Liver (tissue), 8 donors: ENCODE measurements at regions not wholly inside any gene's neighbourhood (a gene's known extent, or its start where the extent isn't known, plus 50 kb on each side); places are given as distances from the start of the nearest gene placed in this dataset.

Experiments
- DNase-seq: peaks from one replicate; pipeline ENCODE4 v3.0.0-alpha.2; 2017; ENCODE audit warnings: low spot score
- H3K27ac ChIP-seq, 2 donors: one replicate each; pipeline ENCODE4 v1.7.0; 2013; ENCODE audit warnings: inconsistent platforms in 2 of 2, low read length in 2 of 2, control low read depth in 1 of 2, low read depth in 1 of 2, mild to moderate bottlenecking in 1 of 2
- H3K27me3 ChIP-seq, 4 donors: one replicate each; pipeline versions ENCODE4 v1.6.1 to v1.7.0; 2013; ENCODE audit warnings: low read length in 3 of 4, inconsistent platforms in 1 of 4, mild to moderate bottlenecking in 1 of 4, moderate library complexity in 1 of 4; ENCODE audit not compliant: control insufficient read depth in 4 of 4, insufficient read depth in 4 of 4
- H3K36me3 ChIP-seq, 4 donors: one replicate each; pipeline versions ENCODE4 v1.6.1 to v1.7.0; 2013; ENCODE audit warnings: low read length in 3 of 4, mild to moderate bottlenecking in 3 of 4, low read depth in 1 of 4, moderate library complexity in 1 of 4; ENCODE audit not compliant: control insufficient read depth in 4 of 4, insufficient read depth in 3 of 4
- H3K4me1 ChIP-seq, 4 donors: one replicate each; pipeline versions ENCODE4 v1.6.1 to v1.7.0; 2013; ENCODE audit warnings: low read length in 3 of 4, mild to moderate bottlenecking in 3 of 4, moderate library complexity in 1 of 4; ENCODE audit not compliant: control insufficient read depth in 4 of 4, insufficient read depth in 4 of 4
- H3K4me3 ChIP-seq, 3 donors: one replicate each; pipeline versions ENCODE4 v1.6.1 to v1.7.0; 2013; ENCODE audit warnings: low read length in 3 of 3, control low read depth in 1 of 3, low read depth in 1 of 3, mild to moderate bottlenecking in 1 of 3
- H3K9ac ChIP-seq, 2 donors: one replicate each; pipeline ENCODE4 v1.7.0; 2013; ENCODE audit warnings: low read length in 2 of 2, mild to moderate bottlenecking in 2 of 2, moderate library complexity in 2 of 2, control low read depth in 1 of 2, low read depth in 1 of 2
- H3K9me3 ChIP-seq, 4 donors: one replicate each; pipeline versions ENCODE4 v1.6.1 to v1.7.0; 2013; ENCODE audit warnings: low read length in 3 of 4; ENCODE audit not compliant: control insufficient read depth in 4 of 4
- ATF3 ChIP-seq: IDR thresholded peaks from 2 replicates; pipeline ENCODE4 v1.6.1; 2016; ENCODE audit warnings: antibody characterized with exemption
- FOXA1 ChIP-seq: IDR thresholded peaks from 2 replicates; pipeline ENCODE4 v1.6.1; 2016; ENCODE audit warnings: antibody characterized with exemption
- FOXA2 ChIP-seq: IDR thresholded peaks from 2 replicates; pipeline ENCODE4 v1.6.1; 2016; ENCODE audit warnings: antibody characterized with exemption
- GABPA ChIP-seq, 2 donors: IDR thresholded peaks in 1 of 2; conservative IDR thresholded peaks in 1 of 2; 2 replicates each; pipeline ENCODE4 v1.6.1; 2016; ENCODE audit warnings: antibody characterized with exemption in 2 of 2, mild to moderate bottlenecking in 1 of 2, moderate library complexity in 1 of 2
- HNF4A ChIP-seq, 2 donors: conservative IDR thresholded peaks; 2 replicates each; pipeline ENCODE4 v1.6.1; 2016; ENCODE audit warnings: antibody characterized with exemption in 2 of 2, mild to moderate bottlenecking in 2 of 2
- HNF4G ChIP-seq: IDR thresholded peaks from 2 replicates; pipeline ENCODE4 v1.6.1; 2016; ENCODE audit warnings: antibody characterized with exemption
- JUND ChIP-seq, 2 donors: IDR thresholded peaks; 2 replicates each; pipeline ENCODE4 v1.6.1; 2016; ENCODE audit warnings: antibody characterized with exemption in 2 of 2
- NR2F2 ChIP-seq: IDR thresholded peaks from 2 replicates; pipeline ENCODE4 v1.6.1; 2016; ENCODE audit warnings: antibody characterized with exemption
- RAD21 ChIP-seq, 2 donors: IDR thresholded peaks; 2 replicates each; pipeline ENCODE4 v1.6.1; 2016; ENCODE audit warnings: antibody characterized with exemption in 2 of 2, mild to moderate bottlenecking in 2 of 2
- RXRA ChIP-seq, 2 donors: IDR thresholded peaks; 2 replicates each; pipeline ENCODE4 v1.6.1; 2017 to 2018; ENCODE audit warnings: antibody characterized with exemption in 2 of 2, mild to moderate bottlenecking in 1 of 2
- SP1 ChIP-seq: IDR thresholded peaks from 2 replicates; pipeline ENCODE4 v1.6.1; 2018; ENCODE audit warnings: antibody characterized with exemption, mild to moderate bottlenecking
- TAF1 ChIP-seq: conservative IDR thresholded peaks from 2 replicates; pipeline ENCODE4 v1.6.1; 2016; ENCODE audit warnings: antibody characterized with exemption, mild to moderate bottlenecking
- YY1 ChIP-seq: IDR thresholded peaks from 2 replicates; pipeline ENCODE4 v1.6.1; 2016; ENCODE audit warnings: antibody characterized with exemption, mild to moderate bottlenecking
- WGBS: extraction: QIAGEN DNeasy Blood & Tissue Kit; methylation state at CpG from one replicate; pipeline ENCODE4 v1.1.7; 2013; 5-methylcytosine and 5-hydroxymethylcytosine counted together
- TF ChIP-seq, protein P1 (sequence below): fragments of 150-350 bp; IDR thresholded peaks from 2 replicates; pipeline ENCODE4 v1.5.1; 2017; ENCODE audit warnings: improper control_type of control experiment, low read depth, low read length; ENCODE audit not compliant: missing input control
- TF ChIP-seq, protein P2 (sequence below): IDR thresholded peaks from 2 replicates; pipeline ENCODE4 v1.6.1; 2016; ENCODE audit warnings: antibody characterized with exemption, mild to moderate bottlenecking
- TF ChIP-seq, protein P3 (sequence below): IDR thresholded peaks from 2 replicates; pipeline ENCODE4 v1.6.1; 2016; ENCODE audit warnings: antibody characterized with exemption
- donor health status: healthy.
- donor health status: healthy.
- donor health status: healthy.
- donor health status: healthy.
- donor health status: healthy.

DNA sequence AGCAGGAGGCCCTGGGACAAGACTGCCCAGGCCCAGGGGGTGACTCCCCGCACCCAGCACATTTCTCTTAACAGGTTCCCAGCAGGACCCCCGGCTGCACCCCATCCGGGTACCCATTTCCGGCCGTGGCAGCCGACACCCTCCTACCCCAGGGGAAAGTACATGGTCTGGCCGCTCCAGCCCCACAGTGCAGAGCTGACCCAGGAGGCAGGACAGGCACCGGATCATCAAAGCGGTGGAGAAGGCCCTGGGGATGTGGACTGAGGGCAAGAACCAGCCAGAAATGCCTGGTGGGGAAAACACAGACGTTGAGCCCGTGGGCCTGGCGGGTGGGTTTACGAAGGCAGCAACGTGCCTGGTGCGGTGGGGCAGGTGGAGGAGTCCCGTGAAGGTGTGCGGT, 79.5 kb upstream of the GPC1 start:
- Histone ChIP-seq H3K36me3 (no peaks in the 10 kb centered on the region), H3K4me3 (no peak overlapping the region), H3K4me1 (peaks cover 0 to 10% (median 6%) of the 10 kb centered on the region in 4 donors), H3K9me3 (peaks cover 0 to 6% (median 0%) of the 10 kb centered on the region in 4 donors), H3K27me3 (no peaks in the 10 kb centered on the region), H3K9ac (no peak overlapping the region), H3K27ac (no peak overlapping the region)
- no peak for DNase-seq
- 94% methylated on average over 17 of the region's 17 CpGs for WGBS
- TF ChIP-seq ATF3 (no peak), FOXA1 (no peak), JUND (IDR thresholded peaks at IDR 0.05) (no peak), GABPA (IDR thresholded peaks at IDR 0.05 in 1 of 2, conservative IDR thresholded peaks at IDR 0.05 in 1 of 2) (no peak), RXRA (IDR thresholded peaks at IDR 0.05) (no peak), SP1 (no peak), NR2F2 (no peak), RAD21 (IDR thresholded peaks at IDR 0.05) (no peak)
- TF ChIP-seq, protein P1, sequence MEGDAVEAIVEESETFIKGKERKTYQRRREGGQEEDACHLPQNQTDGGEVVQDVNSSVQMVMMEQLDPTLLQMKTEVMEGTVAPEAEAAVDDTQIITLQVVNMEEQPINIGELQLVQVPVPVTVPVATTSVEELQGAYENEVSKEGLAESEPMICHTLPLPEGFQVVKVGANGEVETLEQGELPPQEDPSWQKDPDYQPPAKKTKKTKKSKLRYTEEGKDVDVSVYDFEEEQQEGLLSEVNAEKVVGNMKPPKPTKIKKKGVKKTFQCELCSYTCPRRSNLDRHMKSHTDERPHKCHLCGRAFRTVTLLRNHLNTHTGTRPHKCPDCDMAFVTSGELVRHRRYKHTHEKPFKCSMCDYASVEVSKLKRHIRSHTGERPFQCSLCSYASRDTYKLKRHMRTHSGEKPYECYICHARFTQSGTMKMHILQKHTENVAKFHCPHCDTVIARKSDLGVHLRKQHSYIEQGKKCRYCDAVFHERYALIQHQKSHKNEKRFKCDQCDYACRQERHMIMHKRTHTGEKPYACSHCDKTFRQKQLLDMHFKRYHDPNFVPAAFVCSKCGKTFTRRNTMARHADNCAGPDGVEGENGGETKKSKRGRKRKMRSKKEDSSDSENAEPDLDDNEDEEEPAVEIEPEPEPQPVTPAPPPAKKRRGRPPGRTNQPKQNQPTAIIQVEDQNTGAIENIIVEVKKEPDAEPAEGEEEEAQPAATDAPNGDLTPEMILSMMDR, result no peak
- TF ChIP-seq, protein P2, sequence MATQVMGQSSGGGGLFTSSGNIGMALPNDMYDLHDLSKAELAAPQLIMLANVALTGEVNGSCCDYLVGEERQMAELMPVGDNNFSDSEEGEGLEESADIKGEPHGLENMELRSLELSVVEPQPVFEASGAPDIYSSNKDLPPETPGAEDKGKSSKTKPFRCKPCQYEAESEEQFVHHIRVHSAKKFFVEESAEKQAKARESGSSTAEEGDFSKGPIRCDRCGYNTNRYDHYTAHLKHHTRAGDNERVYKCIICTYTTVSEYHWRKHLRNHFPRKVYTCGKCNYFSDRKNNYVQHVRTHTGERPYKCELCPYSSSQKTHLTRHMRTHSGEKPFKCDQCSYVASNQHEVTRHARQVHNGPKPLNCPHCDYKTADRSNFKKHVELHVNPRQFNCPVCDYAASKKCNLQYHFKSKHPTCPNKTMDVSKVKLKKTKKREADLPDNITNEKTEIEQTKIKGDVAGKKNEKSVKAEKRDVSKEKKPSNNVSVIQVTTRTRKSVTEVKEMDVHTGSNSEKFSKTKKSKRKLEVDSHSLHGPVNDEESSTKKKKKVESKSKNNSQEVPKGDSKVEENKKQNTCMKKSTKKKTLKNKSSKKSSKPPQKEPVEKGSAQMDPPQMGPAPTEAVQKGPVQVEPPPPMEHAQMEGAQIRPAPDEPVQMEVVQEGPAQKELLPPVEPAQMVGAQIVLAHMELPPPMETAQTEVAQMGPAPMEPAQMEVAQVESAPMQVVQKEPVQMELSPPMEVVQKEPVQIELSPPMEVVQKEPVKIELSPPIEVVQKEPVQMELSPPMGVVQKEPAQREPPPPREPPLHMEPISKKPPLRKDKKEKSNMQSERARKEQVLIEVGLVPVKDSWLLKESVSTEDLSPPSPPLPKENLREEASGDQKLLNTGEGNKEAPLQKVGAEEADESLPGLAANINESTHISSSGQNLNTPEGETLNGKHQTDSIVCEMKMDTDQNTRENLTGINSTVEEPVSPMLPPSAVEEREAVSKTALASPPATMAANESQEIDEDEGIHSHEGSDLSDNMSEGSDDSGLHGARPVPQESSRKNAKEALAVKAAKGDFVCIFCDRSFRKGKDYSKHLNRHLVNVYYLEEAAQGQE, result no peak

GRCh38 chr2:240356700-240357640, 78.5 kb upstream of the GPC1 start:
- Histone ChIP-seq H3K4me1 (peaks cover 0 to 9% (median 6%) of the 10 kb centered on the region in 4 donors), H3K9ac (no peak overlapping the region), H3K9me3 (peaks cover 0 to 6% (median 0%) of the 10 kb centered on the region in 4 donors), H3K36me3 (no peaks in the 10 kb centered on the region), H3K27ac (no peak overlapping the region), H3K27me3 (no peaks in the 10 kb centered on the region), H3K4me3 (no peak overlapping the region)
- 86% methylated on average over 26 of the region's 26 CpGs for WGBS
- TF ChIP-seq RXRA (IDR thresholded peaks at IDR 0.05), result no peak
- no peak for TF ChIP-seq JUND (IDR thresholded peaks at IDR 0.05)
- no peak for TF ChIP-seq RAD21 (IDR thresholded peaks at IDR 0.05)
- no peak for TF ChIP-seq HNF4A (conservative IDR thresholded peaks at IDR 0.05)
- TF ChIP-seq SP1, result no peak
- no peak for TF ChIP-seq FOXA2
- TF ChIP-seq FOXA1, result no peak
- TF ChIP-seq NR2F2, result no peak
- no peak for TF ChIP-seq TAF1
- TF ChIP-seq HNF4G, result no peak
- TF ChIP-seq YY1, result no peak
- TF ChIP-seq, protein P1, result no peak
- TF ChIP-seq, protein P3, sequence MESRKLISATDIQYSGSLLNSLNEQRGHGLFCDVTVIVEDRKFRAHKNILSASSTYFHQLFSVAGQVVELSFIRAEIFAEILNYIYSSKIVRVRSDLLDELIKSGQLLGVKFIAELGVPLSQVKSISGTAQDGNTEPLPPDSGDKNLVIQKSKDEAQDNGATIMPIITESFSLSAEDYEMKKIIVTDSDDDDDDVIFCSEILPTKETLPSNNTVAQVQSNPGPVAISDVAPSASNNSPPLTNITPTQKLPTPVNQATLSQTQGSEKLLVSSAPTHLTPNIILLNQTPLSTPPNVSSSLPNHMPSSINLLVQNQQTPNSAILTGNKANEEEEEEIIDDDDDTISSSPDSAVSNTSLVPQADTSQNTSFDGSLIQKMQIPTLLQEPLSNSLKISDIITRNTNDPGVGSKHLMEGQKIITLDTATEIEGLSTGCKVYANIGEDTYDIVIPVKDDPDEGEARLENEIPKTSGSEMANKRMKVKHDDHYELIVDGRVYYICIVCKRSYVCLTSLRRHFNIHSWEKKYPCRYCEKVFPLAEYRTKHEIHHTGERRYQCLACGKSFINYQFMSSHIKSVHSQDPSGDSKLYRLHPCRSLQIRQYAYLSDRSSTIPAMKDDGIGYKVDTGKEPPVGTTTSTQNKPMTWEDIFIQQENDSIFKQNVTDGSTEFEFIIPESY, result no peak
- no peak for TF ChIP-seq ATF3
- DNase-seq, result no peak
